EL (cell line): ENCODE measurements at regions not wholly inside any gene's neighbourhood (a gene's known extent, or its start where the extent isn't known, plus 50 kb on each side); places are given as distances from the start of the nearest gene placed in this dataset.

Source experiments
- DNase-seq: peaks from one replicate; pipeline ENCODE4 v3.0.0-alpha.2; 2016

DNA sequence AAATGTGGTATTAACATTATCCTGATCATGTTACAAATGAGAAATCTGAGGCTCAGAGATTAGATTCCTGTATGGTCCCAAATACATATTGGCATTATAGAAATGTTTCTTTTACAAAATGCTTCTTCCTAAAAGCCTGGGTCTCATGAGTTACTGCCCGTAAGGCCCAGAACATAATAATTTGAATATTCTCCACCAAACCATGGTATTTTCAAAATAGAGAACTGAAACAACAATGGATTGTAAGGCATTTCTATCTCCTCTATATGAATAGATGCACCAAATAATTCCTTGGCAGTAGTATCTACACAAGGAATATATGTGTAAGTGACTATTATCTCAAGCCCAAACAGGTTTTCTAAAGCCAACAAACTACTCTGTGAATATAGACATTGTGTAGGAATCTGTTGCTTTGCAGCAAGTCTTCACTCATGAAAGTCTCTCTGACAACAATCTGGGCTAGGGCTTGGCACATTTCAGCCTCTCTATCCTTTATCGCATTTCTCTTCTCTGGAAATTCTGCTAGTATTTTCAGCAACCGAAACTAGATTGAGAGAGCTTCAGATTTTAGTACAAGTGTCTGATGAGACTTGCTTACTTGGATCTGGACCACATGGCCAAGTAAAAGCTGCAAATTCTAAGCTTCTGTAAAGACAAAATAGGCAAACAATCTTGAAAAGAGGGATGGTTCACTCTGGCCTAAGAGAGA is 112.8 kb upstream of the ARHGAP20 start:
- no peak for DNase-seq

DNA sequence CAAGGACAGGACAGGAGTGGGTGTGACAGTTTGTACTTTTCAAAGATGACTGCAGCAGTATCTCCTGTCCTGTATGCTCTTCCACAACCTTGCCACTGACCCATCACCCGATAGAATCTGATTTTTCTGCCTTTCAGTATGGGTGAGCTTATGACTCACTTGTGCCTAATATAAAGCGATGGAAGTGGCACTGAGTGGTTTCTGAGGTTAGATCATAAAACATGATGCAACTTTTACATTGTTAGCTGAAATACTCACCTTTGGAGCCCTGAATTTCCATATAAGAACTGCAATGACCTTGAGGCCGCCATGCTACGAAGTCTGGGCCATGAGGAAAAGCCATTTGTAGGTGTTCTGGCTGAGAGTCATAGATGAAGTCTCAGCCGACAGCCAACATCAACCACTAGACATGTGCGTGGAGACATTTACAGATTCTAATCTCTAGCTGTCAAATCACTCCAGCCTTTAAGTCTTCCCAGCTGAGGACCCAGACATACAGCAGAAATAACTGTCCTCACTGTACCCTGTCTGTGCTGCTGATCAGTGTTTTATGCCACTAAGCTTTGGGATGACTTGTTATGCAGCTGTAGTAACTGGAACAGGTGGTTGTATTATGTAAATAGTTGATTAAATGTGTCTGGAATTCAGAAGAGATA is 105.9 kb upstream of the ARHGAP20 start:
- peak; percentile 30 for DNase-seq

DNA sequence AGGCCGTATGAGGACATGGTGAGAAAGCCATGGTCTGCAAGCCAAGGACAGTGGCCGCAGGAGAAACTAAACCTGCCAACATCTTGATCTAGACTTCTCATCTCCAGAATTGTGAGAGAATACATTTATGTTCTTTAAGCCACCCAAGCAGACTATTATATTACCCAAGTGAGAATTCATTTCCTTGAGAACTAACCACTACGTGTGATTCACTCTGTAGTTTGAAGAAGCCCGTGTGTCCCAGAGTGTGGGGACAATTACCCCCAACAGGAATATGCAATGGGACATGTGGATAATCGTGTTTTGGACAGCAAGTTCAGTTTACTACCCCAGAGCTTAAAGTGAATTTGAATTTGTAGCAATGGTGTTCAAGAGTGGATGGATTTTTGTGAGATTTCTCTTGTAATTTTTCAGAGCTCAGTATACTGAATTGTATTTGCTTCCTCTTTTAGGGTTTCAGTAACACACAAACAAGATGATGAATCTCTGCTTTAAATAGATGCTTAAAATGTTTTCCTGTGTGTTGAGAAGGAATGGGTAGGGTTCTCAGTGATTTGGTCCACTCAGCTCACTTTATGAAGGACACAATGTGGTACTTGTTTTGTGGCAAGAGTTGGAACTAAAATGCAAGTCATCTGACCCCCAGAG is 100.0 kb upstream of the ARHGAP20 start:
- DNase-seq, result no peak

DNA sequence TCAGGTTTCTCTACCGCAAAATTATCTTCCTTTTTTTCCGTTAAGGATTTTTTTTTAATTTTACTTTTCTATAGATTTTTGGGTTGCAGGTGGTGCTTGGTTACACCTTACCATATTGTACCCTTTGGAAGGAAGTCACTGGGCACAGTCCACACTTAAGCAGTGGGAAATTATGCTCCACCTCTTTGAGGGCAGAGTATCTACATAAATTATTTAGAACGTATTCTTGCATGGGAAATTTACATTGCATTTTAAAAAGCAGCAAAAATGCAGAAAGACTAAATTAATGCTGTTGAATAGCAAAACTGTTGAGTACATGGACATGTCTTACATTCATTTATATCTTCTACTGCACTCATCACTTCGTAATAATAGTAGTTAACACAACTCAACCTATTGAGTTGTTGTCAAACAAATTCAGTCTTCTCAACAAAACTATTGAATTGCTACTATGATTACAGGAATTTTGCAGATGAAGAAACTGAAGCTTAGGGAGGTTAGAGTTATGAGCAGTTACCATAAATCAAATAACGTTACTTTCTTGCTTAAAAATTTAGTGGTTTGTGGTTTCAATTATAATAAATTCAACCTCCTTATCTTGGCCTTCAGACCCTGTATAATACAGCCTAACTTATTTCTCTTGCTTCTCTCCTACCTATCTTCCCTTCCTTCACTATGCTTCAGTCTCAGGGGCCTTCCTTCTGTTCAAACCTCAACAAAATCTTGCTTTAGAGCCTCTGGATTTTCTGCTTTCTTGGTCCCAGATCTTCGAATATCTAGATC is 97.4 kb upstream of the ARHGAP20 start:
- DNase-seq, result no peak

DNA sequence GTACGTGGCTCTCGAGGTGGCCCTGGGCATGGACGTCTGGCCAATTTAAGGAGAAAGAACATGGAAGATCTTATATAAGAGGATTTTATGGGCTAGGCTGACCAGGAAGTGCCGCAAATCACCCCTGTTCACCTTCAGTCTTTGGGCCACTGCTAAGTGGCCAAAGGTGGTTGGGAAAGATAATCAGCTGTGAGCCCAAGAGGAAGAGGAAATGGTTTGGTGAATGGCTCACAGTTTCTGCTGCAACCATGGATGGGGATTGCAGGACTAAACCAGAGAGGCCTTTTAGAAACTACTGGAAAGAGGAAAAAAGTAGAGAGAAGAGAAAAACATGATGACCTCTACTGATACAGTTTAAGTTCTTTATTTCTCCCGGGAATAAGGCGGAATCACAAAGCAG is 96.0 kb upstream of the ARHGAP20 start:
- no peak for DNase-seq

DNA sequence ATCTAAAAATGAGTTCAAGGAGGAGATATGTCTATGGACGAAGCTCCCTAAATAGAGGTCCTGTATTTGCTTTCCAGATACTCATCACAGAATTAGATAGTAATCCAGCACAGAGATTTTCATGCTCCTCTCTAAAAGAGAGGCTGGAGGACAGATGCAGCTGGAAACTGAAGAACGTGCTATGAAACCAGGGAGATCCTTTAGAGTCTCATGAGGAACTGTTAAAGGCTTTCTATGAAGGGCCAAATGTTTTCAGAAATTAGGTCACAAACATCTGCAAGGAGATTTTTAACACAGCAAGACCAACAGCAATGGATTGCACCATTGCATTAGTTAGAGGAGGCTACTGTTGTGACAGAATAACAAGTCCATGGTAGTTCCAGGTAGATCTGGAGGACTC is 95.6 kb upstream of the ARHGAP20 start:
- no peak for DNase-seq

DNA sequence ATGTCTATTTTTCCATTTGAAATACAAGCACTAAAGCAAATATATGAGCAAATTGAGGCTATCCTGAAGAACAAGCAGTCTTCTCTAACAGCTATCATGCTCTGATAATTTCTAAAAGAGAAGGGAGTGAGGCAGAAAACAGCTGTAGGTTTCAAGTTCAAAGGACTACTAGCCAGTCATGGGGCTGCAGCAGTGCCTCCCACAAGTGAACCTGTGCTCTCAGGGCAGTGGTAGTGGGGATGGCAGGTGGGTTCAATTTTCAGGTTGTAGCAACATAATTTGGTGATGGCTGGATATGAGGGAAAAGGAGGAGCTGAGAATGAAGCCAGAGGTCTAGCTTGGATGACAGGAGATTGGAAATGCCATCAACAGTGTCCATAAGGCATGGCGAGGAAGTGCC is 93.5 kb upstream of the ARHGAP20 start:
- DNase-seq, result no peak

DNA sequence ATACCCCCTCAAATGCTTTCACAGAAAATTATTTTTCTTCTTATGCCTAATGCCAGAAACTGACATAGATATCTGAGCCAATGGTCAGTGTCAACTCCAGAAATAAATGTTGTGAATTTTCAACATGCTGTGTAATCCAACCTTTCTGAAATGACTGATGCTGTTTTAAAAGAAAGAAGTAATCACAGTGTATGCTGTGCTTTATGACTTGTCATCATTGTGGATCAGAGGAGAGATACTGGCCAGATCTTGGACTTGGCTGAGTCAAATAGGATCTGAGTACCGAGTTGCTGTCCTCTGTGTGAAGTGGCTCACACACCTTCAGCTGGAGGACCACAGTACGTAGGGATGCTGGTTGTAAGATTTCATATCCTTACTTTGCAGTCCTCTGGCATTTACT is 89.9 kb upstream of the ARHGAP20 start:
- no peak for DNase-seq

DNA sequence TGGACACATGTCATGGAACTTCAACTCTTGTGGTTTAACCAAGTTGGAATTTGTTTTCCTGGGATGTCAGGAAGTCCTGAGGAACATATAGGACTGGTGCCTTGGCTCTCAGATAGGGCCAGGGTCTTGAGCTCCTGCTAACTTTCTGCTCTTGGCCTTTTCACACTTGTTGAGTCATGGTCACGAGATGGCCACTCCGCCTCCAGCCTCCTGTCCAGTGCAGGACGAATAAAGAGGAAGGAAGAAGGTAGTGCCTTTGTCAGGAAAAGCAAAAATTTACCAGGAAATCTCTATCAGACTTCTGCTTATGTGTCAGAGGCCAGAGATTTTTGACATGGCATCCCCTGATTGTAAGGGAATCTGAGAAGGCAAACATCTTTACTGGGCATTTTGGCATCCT is 89.1 kb upstream of the ARHGAP20 start:
- DNase-seq, result no peak

DNA sequence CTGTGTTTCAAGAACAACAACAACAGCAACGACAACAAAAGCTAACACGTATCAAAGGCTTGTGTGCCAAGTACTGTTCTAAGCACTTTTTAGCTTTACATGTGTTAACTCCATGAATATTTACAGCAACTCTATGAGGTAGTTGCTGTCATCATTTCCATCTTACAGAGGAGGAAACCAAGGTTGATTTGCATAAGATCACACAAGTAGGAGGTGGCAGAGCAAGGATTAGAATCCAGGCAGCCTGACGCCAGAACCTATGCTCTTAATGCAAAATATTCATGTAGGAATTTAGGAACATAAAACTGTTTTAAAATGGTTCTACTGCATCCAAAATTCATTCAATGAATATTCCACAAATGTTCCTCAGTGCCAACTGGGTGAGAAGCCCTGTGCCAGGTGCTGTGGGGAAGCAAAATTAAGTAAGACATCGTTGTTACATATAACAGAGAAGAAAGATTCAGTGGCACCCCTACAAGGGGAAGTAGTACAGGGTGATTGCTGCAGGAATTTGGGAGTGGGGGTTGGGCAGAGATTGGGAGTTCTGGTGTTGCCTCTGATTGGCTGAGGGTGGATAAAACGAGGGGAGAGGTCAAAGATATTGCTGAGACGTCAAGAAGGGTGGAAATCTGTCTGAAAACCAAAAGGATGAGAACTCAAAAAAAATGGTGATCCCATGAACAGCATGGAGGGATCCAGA is 86.1 kb upstream of the ARHGAP20 start:
- no peak for DNase-seq

DNA sequence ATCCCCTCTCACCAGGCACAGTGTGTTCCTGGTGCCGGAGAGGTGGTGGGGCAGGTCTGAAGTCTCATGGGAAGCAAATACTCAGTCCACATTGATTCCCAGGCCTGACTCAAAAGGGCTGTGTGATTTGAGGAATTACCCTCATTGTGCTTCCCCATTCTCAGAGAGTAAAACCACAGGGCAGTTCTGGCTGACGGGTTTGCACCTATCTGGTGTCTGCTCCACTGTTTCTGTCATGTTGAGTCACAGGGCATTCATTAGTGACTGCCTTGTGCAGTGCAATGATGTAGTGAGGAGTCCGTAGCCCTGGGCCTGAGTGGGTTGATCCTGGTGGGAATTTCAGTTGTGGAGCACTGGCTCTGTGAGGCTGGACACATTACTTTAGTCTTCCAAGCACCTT is 85.2 kb upstream of the ARHGAP20 start:
- DNase-seq, result no peak

DNA sequence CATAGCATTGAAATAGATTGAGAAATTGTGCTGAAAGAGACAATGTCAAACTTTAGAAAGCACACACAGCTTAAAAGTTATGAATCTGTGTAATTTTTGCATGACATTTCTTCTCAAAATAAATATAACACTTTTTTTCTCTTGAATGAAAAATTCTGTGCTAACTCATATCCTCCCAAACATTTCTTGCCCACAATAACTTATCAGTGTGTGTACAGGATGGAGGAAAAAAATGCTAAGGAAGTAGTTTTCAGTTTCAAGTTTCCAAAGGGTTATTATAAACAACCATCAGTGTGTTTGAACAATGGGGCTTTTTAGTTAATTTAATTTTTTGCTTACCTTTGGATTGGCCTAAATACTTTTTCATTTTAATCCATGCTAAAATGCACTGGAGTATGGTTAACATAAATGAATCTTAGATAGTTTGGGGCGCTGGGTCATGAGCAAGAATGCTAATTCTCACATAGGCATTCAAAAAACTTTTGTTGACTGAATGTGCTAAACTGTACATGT is 82.9 kb upstream of the ARHGAP20 start:
- no peak for DNase-seq

DNA sequence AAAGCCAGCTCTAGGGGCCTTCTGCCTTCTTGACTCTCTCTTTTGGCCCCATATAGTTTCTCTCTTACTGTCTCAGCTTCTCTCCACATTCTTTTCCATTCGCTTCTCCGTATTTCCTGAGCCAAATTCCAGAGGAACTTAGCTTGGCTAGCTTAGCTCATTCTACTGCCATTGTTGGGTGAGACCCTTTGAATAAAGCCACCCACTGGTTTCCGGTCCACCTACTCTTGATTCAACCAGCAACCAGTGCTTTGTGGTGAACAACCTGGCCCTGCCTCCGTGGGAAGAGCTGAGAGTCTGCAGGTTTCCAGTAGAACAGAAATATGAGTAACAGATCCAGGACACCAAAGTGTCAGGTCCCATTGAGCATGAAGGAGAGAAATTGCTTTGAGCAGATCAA is 81.3 kb upstream of the ARHGAP20 start:
- no peak for DNase-seq

DNA sequence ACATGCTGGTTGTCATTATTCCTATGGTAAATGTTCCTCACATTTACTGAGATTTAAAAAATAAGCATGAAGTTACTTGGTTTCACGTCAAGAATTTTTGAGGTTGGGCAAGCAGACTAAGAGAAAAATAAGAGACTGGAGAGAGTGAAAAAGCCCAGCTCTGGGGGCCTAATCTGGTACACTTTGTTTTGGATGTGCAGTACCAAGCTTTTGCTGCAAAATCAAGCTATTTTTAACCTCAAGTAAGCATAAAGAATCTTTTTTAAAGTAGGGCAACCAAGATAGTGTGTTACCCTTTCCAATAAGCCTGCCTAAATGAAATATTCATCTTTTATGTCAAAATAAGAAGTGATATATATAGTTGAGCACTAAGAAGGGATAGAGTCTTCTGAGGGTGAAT is 79.4 kb upstream of the ARHGAP20 start:
- DNase-seq, result no peak

DNA sequence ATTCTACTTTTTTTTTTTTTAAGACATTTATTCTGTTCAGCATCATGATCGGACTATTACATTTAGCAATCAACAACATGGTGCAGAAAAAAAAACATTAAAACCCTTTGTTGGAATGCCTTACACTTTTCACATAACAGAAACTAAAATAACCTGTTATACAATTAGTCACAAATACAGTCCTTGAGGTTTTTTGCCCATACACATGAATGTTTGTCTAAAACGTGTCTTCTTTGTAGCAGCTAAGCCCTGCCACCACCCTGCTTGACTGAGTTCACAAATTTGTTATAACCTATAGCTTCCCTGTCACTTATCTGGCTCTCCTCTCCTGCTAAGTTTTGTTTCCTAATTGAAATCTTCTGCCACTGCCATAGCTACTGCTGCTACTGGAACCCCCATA is 75.4 kb upstream of the ARHGAP20 start:
- DNase-seq, result no peak

DNA sequence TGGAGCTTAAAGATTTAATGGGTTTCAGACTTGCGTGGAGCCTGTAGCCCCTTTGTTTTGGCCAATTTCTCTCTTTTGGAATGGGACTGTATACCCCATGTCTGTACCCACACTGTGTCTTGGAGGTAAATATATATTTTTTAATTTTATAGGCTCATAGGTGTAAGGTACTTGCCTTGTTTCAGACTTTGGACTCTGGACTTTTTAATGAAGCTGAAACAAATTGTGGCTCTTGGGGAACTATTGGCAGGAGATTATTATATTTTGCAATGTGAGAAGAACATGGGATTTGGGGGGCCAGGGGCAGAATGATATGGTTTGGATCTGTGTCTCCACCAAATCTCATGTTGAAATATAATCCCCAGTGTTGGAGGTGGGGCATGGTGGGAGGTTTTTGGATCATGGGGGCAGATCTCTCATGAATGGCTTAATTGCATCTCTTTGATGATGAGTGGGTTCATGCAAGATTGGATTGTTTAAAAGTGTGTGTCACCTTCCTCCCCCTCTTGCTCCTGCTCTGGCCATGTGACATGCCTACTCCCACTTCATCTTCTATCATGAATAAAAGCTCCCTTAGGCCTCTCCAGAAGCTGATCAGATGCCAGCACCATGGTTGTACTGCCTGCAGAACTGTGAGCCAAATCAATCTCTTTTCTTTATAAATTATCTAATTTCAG is 74.1 kb upstream of the ARHGAP20 start:
- no peak for DNase-seq

DNA sequence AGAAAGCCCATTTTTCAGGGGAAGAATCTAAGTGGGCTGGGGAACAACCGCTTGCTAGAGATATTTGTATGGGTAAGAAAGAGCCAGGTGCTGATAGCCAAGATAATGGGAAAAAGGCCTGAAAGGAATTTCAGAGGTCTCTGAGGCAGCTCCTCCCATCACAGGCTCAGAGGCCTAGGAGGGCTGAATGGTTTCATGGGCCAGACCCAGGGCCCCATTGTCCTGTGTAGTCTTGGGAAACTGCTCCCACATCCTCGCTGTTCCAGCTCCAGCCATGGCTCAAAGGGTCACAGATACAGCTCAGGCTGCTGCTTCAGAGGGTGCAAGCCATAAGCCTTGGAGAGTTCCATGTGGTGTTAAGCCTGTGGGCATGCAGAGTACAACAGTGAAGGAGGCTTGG is 73.2 kb upstream of the ARHGAP20 start:
- DNase-seq, result no peak

DNA sequence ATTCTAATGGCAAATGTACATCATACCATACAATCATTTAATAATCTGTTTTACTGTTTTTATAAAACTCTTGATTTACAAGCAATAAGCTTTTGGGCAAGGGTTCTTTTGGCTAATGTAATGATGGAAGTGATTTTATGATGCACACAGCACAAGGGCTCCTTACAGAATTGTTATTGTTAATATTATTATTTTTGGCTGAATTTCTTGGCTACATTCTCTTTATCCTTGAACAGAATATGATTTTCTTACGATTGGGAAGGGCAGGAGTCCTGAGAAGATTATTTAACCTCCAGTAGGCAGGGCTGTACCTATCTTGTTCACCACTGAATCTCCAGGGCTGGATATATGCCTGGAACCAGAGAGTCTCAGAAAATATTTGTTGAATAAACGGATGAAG is 70.4 kb upstream of the ARHGAP20 start:
- DNase-seq, result no peak

DNA sequence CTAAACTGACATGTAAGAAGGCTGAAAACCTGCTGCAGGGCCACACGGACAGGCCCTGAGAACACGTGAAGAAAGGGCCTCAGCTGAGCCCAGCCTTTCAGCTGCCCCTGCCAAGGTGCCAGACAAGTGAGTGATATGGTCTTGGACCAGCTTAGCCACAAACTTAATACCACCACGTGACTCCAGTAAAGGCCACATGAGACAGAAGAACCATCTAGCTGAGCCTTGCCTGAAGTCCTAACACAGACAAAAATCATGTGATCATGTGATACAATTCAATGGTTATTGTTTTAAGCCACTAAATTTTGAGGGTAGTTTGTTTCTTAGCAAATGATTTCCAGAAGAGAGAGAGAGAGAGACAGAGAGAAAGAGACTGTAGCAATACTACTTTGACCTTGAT is 66.9 kb upstream of the ARHGAP20 start:
- no peak for DNase-seq

DNA sequence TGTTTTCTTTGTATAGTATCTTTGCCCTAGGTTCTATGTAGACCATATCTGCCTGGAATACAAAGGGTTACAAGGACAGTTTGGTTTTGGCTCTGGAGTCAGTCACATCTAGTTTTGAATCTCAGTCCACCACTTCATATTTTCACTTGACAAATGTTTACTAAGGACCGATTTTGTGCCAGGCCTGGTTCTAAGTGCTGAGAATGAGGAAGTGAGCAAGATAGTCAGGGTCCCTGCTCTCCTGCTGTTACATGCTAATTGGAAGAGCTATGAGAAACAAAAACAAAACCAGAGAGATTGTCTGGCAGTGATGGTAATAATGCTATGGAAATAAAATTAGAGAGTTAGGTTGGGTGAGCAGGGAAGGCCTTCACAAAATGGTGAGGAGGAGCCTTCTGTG is 66.1 kb upstream of the ARHGAP20 start:
- DNase-seq, result no peak

DNA sequence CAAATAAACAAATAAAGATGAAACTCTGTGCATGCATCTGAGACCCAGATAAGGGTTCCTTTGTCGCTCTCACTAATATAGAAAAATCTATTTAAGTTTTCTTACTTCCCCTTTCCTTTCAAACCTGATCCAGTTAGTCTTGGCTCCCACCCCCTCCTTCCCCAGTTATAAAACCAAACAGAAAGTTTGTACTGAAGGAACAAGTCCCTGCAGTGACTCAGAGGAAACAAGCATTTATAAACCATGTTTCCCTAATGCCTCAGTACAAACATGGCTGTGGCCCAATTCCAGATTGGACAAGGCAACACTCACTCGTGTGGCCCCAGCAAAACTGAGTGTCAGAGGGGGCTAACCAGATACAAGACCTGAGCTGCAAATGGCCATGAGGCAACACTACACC is 65.5 kb upstream of the ARHGAP20 start:
- DNase-seq, result peak; percentile 31

DNA sequence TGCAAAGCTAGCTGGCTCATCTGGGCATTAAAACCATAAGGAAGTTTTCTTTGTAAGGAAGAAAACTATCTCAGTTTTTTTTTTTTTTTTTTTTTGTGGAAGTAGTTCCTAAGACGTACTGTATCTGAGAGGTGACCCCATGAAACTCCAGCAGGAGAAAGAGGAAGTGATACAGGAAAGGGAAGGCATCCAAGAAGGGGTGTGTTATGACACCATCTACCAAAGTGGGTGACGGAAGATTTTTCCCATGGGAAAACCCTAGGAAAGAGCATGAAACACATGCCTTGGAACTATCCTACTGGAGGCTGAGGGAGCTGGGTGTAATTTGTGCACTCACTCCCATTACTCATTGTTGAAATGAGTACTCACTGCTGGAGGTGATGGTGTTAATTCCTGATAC is 63.8 kb upstream of the ARHGAP20 start:
- DNase-seq, result no peak
